Cardiac muscle cell (in vitro differentiated cells and primary cell): ENCODE measurements at regions not wholly inside any gene's neighbourhood (a gene's known extent, or its start where the extent isn't known, plus 50 kb on each side); places are given as distances from the start of the nearest gene placed in this dataset.

Experiments
- DNase-seq, 2 donors: peaks; one replicate each; pipeline versions ENCODE4 v3.0.0 to v3.0.0-alpha.2; 2010 to 2017; ENCODE audit warnings: low read depth in 1 of 2, low spot score in 1 of 2
- H3K27ac ChIP-seq: fragments of 200-600 bp; sonication (generic); 2 replicates; pipeline ENCODE4 v1.5.1; 2016
- H3K27me3 ChIP-seq: fragments of 200-600 bp; sonication (generic); 2 replicates; pipeline ENCODE4 v1.6.0; 2016; ENCODE audit warnings: control low read depth
- H3K36me3 ChIP-seq: fragments of 200-600 bp; sonication (generic); 2 replicates; pipeline ENCODE4 v1.5.1; 2016; ENCODE audit warnings: control low read depth
- H3K4me1 ChIP-seq: fragments of 200-600 bp; sonication (generic); 2 replicates; pipeline ENCODE4 v1.8.1; 2017; ENCODE audit warnings: low read depth, mild to moderate bottlenecking, mixed run types
- H3K4me3 ChIP-seq: fragments of 200-600 bp; sonication (generic); 2 replicates; pipeline ENCODE4 v1.5.1; 2016; ENCODE audit warnings: mild to moderate bottlenecking
- H3K9me3 ChIP-seq: fragments of 200-600 bp; sonication (generic); 2 replicates; pipeline ENCODE4 v1.5.1; 2017; ENCODE audit warnings: low read depth, mild to moderate bottlenecking, control low read depth
- TF ChIP-seq, protein P1 (sequence below): IDR thresholded peaks from 2 replicates; pipeline ENCODE4 v1.5.1; 2012; ENCODE audit warnings: low read depth, mild to moderate bottlenecking, low read length

DNA sequence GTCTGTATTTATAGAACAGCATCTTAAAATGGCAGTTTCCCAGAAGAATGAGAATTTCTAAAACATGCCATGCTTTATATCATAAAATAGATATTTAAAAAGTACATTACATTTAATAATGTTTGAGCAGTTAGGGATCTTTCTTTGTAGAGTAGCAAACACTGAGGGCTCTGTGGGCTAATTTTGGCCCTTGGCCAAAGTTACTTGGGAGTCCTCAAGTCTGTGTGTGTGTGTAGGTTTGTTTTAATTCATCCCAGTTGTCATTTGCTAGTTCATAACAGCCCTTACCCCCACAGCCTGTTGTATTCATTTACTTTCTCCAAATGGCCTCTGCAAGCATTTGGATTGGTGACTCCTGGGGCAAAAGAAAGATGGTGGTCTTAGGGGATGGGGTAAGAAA, 576.4 kb upstream of the SGCD start:
- H3K9me3 ChIP-seq, result no peaks in the 10 kb centered on the region
- no peak for DNase-seq
- no peaks in the 10 kb centered on the region for H3K36me3 ChIP-seq
- no peaks in the 10 kb centered on the region for H3K27me3 ChIP-seq
- H3K4me1 ChIP-seq, result no peaks in the 10 kb centered on the region
- no peak overlapping the region for H3K27ac ChIP-seq
- H3K4me3 ChIP-seq, result no peak overlapping the region
- TF ChIP-seq, protein P1, sequence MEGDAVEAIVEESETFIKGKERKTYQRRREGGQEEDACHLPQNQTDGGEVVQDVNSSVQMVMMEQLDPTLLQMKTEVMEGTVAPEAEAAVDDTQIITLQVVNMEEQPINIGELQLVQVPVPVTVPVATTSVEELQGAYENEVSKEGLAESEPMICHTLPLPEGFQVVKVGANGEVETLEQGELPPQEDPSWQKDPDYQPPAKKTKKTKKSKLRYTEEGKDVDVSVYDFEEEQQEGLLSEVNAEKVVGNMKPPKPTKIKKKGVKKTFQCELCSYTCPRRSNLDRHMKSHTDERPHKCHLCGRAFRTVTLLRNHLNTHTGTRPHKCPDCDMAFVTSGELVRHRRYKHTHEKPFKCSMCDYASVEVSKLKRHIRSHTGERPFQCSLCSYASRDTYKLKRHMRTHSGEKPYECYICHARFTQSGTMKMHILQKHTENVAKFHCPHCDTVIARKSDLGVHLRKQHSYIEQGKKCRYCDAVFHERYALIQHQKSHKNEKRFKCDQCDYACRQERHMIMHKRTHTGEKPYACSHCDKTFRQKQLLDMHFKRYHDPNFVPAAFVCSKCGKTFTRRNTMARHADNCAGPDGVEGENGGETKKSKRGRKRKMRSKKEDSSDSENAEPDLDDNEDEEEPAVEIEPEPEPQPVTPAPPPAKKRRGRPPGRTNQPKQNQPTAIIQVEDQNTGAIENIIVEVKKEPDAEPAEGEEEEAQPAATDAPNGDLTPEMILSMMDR, result no peak

DNA sequence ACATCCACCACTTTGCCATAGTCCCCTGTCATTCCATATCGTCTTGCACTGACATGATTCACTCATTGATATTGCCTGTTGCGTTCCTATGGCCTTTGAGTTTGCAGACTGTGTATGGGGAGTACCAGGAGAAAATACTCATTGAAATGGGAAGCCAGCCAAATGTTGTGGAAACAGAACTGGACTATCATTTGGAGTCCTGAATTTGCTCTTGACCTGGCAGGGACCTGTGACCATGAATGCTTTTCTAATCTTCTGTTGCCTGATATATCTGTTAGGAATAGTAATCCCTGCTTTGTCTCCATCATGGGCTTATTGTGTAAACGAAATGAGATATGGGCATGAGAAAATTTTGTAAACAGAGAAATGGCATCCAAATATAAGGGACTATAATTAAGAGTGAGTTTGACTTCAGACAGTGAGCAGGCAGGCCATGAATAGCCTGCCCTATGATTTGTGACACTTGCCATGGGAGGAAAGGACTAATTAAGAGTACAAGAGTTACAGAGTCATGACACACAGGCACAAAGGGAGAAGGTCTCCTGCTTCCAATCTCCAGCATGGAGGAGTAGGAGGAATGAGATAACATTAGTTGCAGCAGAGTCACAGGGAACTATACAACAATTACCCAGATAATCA, 572.9 kb upstream of the SGCD start:
- Histone ChIP-seq H3K36me3 (no peaks in the 10 kb centered on the region), H3K9me3 (no peaks in the 10 kb centered on the region), H3K27ac (no peak overlapping the region), H3K4me1 (no peaks in the 10 kb centered on the region), H3K27me3 (no peaks in the 10 kb centered on the region), H3K4me3 (no peak overlapping the region)
- TF ChIP-seq, protein P1, result no peak
- DNase-seq, result no peak

DNA sequence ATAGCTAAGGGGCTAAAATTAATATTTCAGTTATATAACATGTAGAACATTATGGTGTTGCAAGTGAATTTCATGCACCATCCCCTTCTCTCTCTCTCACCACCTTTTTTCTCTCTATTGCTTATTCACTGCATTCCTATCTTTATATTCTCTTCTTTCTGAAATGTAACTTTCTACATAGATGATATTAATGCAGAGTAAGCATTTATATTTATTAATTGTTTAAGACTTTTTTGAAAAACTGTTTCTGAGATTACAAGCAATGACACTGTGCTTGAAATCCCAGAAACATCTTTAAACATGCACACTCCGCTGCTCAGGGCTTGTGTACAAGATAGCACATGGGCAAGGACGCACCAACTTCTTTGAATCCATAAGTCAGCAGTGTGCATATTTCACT, 567.7 kb upstream of the SGCD start:
- no peak for DNase-seq
- no peaks in the 10 kb centered on the region for H3K9me3 ChIP-seq
- H3K27ac ChIP-seq, result no peak overlapping the region
- no peaks in the 10 kb centered on the region for H3K27me3 ChIP-seq
- H3K4me1 ChIP-seq, result no peaks in the 10 kb centered on the region
- TF ChIP-seq, protein P1, result no peak
- H3K4me3 ChIP-seq, result no peak overlapping the region
- no peaks in the 10 kb centered on the region for H3K36me3 ChIP-seq

DNA sequence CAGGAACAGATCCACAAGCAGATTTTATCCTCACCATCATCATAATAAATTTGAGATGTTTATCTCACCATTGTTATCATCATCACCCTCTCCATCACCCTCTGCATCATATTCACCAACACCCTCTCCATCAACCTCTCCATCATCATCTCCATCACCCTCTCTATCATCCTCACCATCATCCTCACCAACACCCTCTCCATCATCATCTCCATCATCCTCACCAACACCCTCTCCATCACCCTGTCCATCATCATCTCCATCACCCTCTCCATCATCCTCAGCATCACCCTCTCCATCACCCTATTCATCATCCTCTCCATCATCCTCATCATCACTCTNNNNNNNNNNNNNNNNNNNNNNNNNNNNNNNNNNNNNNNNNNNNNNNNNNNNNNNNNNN, 567.0 kb upstream of the SGCD start:
- no peaks in the 10 kb centered on the region for H3K9me3 ChIP-seq
- no peaks in the 10 kb centered on the region for H3K4me1 ChIP-seq
- H3K27ac ChIP-seq, result no peak overlapping the region
- H3K36me3 ChIP-seq, result no peaks in the 10 kb centered on the region
- no peaks in the 10 kb centered on the region for H3K27me3 ChIP-seq
- DNase-seq, result no peak
- no peak overlapping the region for H3K4me3 ChIP-seq
- TF ChIP-seq, protein P1, result no peak

DNA sequence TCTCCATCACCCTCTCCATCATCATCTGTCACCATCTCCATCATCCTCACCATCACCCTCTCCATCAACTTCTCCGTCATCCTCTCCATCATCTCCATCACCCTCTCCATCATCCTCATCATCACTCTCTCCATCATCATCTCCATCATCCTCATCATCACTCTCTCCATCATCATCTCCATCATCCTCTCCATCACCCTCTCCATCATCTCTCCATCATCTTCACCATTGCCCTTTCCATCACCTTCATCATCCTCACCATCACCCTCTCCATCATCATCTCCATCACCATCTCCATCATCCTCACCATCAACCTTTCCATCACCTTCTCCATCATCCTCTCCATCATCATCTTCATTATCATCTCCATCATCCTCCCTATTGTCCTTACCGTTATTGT, 565.5 kb upstream of the SGCD start:
- Histone ChIP-seq H3K4me3 (no peak overlapping the region), H3K27ac (no peak overlapping the region), H3K4me1 (no peaks in the 10 kb centered on the region), H3K36me3 (no peaks in the 10 kb centered on the region), H3K9me3 (no peaks in the 10 kb centered on the region), H3K27me3 (no peaks in the 10 kb centered on the region)
- TF ChIP-seq, protein P1, result no peak
- DNase-seq, result no peak
